ENCODE measurements at regions not wholly inside any gene's neighbourhood (a gene's known extent, or its start where the extent isn't known, plus 50 kb on each side); places are given as distances from the start of the nearest gene placed in this dataset.

DNA sequence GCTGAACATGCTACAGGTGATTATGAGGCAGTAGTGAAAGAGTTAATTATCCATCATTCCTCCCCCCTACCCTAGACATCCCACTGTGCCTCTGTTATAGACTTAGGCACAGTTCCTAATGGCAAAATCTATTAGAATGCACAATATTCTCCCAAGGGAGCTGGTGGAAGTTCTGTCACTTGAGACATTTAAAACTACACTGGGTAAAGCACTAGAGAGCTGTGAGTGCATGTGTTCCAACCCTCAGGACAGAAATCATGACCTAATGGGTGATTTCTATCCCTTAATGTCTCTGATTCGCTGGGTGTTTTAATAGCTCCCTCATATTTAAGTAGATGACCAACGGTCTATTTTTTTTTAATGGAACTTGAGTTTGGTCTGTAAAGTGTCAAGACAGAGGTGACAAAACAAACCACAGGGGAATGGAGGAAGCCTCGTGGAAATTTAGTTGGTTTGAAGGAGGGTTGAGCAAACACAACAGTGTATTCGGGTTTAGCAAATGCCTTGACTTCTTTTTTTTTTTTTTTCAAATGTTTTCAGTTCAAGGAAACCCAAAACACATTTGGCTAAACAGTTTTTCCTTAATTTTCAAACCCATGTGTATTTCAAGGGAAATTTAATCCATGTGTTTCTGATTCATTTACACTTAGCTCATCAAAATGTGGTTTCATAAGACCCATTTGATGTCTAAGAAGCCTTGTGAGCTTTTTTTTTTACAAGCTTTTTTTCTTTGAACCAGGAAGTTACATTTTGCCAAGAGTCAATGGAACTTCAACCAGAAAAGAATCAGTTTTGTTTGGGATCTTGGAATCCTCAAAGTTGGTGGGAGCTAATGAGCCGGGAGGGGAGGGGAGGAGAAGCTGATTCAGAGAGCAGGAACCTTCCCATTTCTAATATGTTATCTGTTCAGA is 665.1 kb upstream of the ZEB2 start:
- Histone ChIP-seq H3K9ac (ENCODE audit: low read length in 3 of 3) (no peak overlapping the region), H3K27me3 (ENCODE audit: control insufficient read depth, insufficient read depth, low read length) (no peaks in the 10 kb centered on the region), H3K4me3 (ENCODE audit: low read length in 3 of 3) (no peak overlapping the region), H3K9me3 (ENCODE audit: control insufficient read depth in 2 of 3, insufficient read depth in 1 of 3, low read length in 3 of 3) (no peaks in the 10 kb centered on the region), H3K36me3 (ENCODE audit: control insufficient read depth in 2 of 3, insufficient read depth in 3 of 3, low read length in 3 of 3) (no peaks in the 10 kb centered on the region), H3K27ac (ENCODE audit: low read depth in 2 of 2, low read length in 2 of 2) (no peak overlapping the region), H3K4me1 (ENCODE audit: control insufficient read depth in 2 of 3, insufficient read depth in 2 of 3, low read depth in 1 of 3, low read length in 3 of 3) (no peaks in the 10 kb centered on the region)
- intact Hi-C loops (cut with DNase I): no loop called here
- DNase-seq (no peak), FAIRE-seq (no peak)
- TF ChIP-seq, protein P1, sequence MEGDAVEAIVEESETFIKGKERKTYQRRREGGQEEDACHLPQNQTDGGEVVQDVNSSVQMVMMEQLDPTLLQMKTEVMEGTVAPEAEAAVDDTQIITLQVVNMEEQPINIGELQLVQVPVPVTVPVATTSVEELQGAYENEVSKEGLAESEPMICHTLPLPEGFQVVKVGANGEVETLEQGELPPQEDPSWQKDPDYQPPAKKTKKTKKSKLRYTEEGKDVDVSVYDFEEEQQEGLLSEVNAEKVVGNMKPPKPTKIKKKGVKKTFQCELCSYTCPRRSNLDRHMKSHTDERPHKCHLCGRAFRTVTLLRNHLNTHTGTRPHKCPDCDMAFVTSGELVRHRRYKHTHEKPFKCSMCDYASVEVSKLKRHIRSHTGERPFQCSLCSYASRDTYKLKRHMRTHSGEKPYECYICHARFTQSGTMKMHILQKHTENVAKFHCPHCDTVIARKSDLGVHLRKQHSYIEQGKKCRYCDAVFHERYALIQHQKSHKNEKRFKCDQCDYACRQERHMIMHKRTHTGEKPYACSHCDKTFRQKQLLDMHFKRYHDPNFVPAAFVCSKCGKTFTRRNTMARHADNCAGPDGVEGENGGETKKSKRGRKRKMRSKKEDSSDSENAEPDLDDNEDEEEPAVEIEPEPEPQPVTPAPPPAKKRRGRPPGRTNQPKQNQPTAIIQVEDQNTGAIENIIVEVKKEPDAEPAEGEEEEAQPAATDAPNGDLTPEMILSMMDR (IDR thresholded peaks at IDR 0.05; ENCODE audit: borderline replicate concordance, extremely low read depth, insufficient read depth): no peak

DNA sequence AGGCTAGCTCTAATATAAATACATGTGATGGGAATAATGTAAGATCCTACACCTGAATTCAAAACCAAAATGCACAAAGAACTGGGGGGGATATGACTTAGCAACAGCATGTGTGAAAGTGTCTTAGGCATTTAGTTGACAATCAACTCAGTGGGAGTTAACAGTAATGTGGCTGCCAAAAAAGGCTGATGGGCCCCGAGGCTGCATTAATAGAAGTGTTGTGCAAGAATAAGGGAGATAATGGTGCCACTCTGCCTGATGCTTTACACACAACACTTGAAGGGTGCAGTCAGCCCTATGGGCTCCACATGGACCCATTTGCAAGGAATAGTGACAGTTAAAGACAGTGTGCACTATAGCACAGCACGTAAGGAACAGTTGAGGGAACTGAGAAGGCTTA is 649.4 kb upstream of the ZEB2 start:
- intact Hi-C loops (cut with DNase I): no loop called here
- no peak overlapping the region for H3K9ac ChIP-seq (ENCODE audit: low read length in 3 of 3)

GRCh38 chr2:145168091-145168490 is 648.2 kb upstream of the ZEB2 start:
- no peak overlapping the region for H3K9ac ChIP-seq (ENCODE audit: low read length in 3 of 3)
- H3K4me3 ChIP-seq (ENCODE audit: low read length in 3 of 3): no peak overlapping the region
- FAIRE-seq (no peak), DNase-seq (no peak)
- H3K4me1 ChIP-seq (ENCODE audit: control insufficient read depth in 2 of 3, insufficient read depth in 2 of 3, low read depth in 1 of 3, low read length in 3 of 3): no peaks in the 10 kb centered on the region
- TF ChIP-seq, protein P1 (IDR thresholded peaks at IDR 0.05; ENCODE audit: borderline replicate concordance, extremely low read depth, insufficient read depth): no peak
- no peak overlapping the region for H3K27ac ChIP-seq (ENCODE audit: low read depth in 2 of 2, low read length in 2 of 2)
- no peaks in the 10 kb centered on the region for H3K27me3 ChIP-seq (ENCODE audit: control insufficient read depth, insufficient read depth, low read length)
- no peaks in the 10 kb centered on the region for H3K36me3 ChIP-seq (ENCODE audit: control insufficient read depth in 2 of 3, insufficient read depth in 3 of 3, low read length in 3 of 3)
- intact Hi-C loops (cut with DNase I): no loop called here
- H3K9me3 ChIP-seq (ENCODE audit: control insufficient read depth in 2 of 3, insufficient read depth in 1 of 3, low read length in 3 of 3): no peaks in the 10 kb centered on the region

More for the DNA sequence above, 649.4 kb upstream of the ZEB2 start:
- DNase-seq (no peak), FAIRE-seq (no peak)
- no peaks in the 10 kb centered on the region for H3K27me3 ChIP-seq (ENCODE audit: control insufficient read depth, insufficient read depth, low read length)
- H3K4me1 ChIP-seq (ENCODE audit: control insufficient read depth in 2 of 3, insufficient read depth in 2 of 3, low read depth in 1 of 3, low read length in 3 of 3): no peaks in the 10 kb centered on the region
- H3K27ac ChIP-seq (ENCODE audit: low read depth in 2 of 2, low read length in 2 of 2): no peak overlapping the region
- no peaks in the 10 kb centered on the region for H3K9me3 ChIP-seq (ENCODE audit: control insufficient read depth in 2 of 3, insufficient read depth in 1 of 3, low read length in 3 of 3)
- TF ChIP-seq, protein P1 (IDR thresholded peaks at IDR 0.05; ENCODE audit: borderline replicate concordance, extremely low read depth, insufficient read depth): no peak
- H3K36me3 ChIP-seq (ENCODE audit: control insufficient read depth in 2 of 3, insufficient read depth in 3 of 3, low read length in 3 of 3): no peaks in the 10 kb centered on the region
- no peak overlapping the region for H3K4me3 ChIP-seq (ENCODE audit: low read length in 3 of 3)

Data from kidney (tissue), 13 donors.